GM23338 (cell line): ENCODE measurements at regions not wholly inside any gene's neighbourhood (a gene's known extent, or its start where the extent isn't known, plus 50 kb on each side); places are given as distances from the start of the nearest gene placed in this dataset.

ENCODE experiments used
- ATAC-seq: fragments of 200-7000 bp; cut with Tn5 transposase; 3 replicates; pipeline ENCODE4 v1.9.1; 2020
- DNase-seq: peaks from one replicate; pipeline ENCODE4 v3.0.0-alpha.2; 2015; ENCODE audit warnings: low spot score
- H2AFZ ChIP-seq: fragments of 200-600 bp; sonication (generic); 2 replicates; pipeline ENCODE4 v1.8.0; 2016; ENCODE audit warnings: antibody characterized with exemption, mild to moderate bottlenecking, moderate library complexity
- H3F3A ChIP-seq: fragments of 200-600 bp; sonication (generic); replicated peaks from 2 replicates; pipeline ENCODE4 v1.8.0; 2017; ENCODE audit warnings: antibody characterized with exemption, mixed run types, low read depth
- H3K27ac ChIP-seq: fragments of 200-600 bp; sonication (generic); 2 replicates; pipeline ENCODE4 v1.6.1; 2016; ENCODE audit warnings: low read depth
- H3K27me3 ChIP-seq: fragments of 200-600 bp; sonication (generic); 2 replicates; pipeline ENCODE4 v1.8.0; 2016; ENCODE audit warnings: mild to moderate bottlenecking, mixed run types, moderate library complexity; ENCODE audit not compliant: insufficient read depth
- H3K36me3 ChIP-seq: fragments of 200-600 bp; sonication (generic); 2 replicates; pipeline ENCODE4 v1.8.0; 2016; ENCODE audit warnings: mild to moderate bottlenecking; ENCODE audit not compliant: insufficient read depth
- H3K4me1 ChIP-seq: fragments of 200-600 bp; sonication (generic); 2 replicates; pipeline ENCODE4 v1.8.0; 2016; ENCODE audit warnings: mild to moderate bottlenecking, moderate library complexity; ENCODE audit not compliant: insufficient read depth
- H3K4me2 ChIP-seq: fragments of 200-600 bp; sonication (generic); 2 replicates; pipeline ENCODE4 v1.7.1; 2017; ENCODE audit warnings: mixed run types
- H3K4me3 ChIP-seq: fragments of 200-600 bp; sonication (generic); 2 replicates; pipeline ENCODE4 v1.6.1; 2016; ENCODE audit warnings: mixed run types
- H3K79me2 ChIP-seq: fragments of 200-600 bp; sonication (generic); replicated peaks from 2 replicates; pipeline ENCODE4 v1.8.0; 2017; ENCODE audit warnings: mild to moderate bottlenecking; ENCODE audit not compliant: insufficient read depth
- H3K9me2 ChIP-seq: fragments of 200-600 bp; sonication (generic); 2 replicates; pipeline ENCODE4 v1.8.0; 2017; ENCODE audit not compliant: insufficient read depth
- H4K20me1 ChIP-seq: fragments of 200-600 bp; sonication (generic); replicated peaks from 2 replicates; pipeline ENCODE4 v1.8.0; 2017; ENCODE audit warnings: mild to moderate bottlenecking; ENCODE audit not compliant: insufficient read depth
- H3K27ac Mint-ChIP-seq: 2 replicates; pipeline ENCODE4 v1.8.0; 2020; ENCODE audit warnings: inconsistent platforms, mild to moderate bottlenecking, moderate library complexity, mixed read lengths
- H3K27me3 Mint-ChIP-seq: 3 replicates; pipeline ENCODE4 v1.8.0; 2022; ENCODE audit warnings: low read depth, mild to moderate bottlenecking, moderate library complexity, mixed read lengths, inconsistent platforms; ENCODE audit not compliant: insufficient read depth, poor library complexity
- H3K36me3 Mint-ChIP-seq: 3 replicates; pipeline ENCODE4 v1.8.0; 2021; ENCODE audit warnings: low read depth, mild to moderate bottlenecking, inconsistent platforms, moderate library complexity, mixed read lengths
- H3K4me1 Mint-ChIP-seq: 3 replicates; pipeline ENCODE4 v1.8.0; 2020; ENCODE audit warnings: mild to moderate bottlenecking, inconsistent platforms, mixed read lengths
- H3K4me3 Mint-ChIP-seq: 3 replicates; pipeline ENCODE4 v1.8.0; 2021; ENCODE audit warnings: moderate library complexity, mild to moderate bottlenecking, inconsistent platforms, mixed read lengths
- H3K9me3 Mint-ChIP-seq: 3 replicates; pipeline ENCODE4 v1.8.0; 2020; ENCODE audit warnings: moderate library complexity, mild to moderate bottlenecking, inconsistent platforms, mixed read lengths
- CTCF ChIP-seq, 2 experiments: fragments of 200-600 bp in 1 of 2; sonication (generic) in 1 of 2; conservative IDR thresholded peaks; 2 replicates each; pipeline versions ENCODE4 v1.5.1 to v1.6.1; 2016 to 2017; ENCODE audit warnings: antibody characterized with exemption in 2 of 2, low read depth in 2 of 2, mild to moderate bottlenecking in 2 of 2, moderate library complexity in 1 of 2
- EZH2phosphoT487 ChIP-seq: fragments of 200-600 bp; sonication (generic); IDR thresholded peaks from one replicate; pipeline ENCODE4 v1.8.1; 2018; ENCODE audit warnings: antibody characterized with exemption; ENCODE audit not compliant: unreplicated experiment
- REST ChIP-seq: IDR thresholded peaks from one replicate; pipeline ENCODE4 v1.6.1; 2018; ENCODE audit warnings: antibody characterized with exemption; ENCODE audit not compliant: unreplicated experiment
- ZNF462 ChIP-seq: fragments of 250-450 bp; sonication (Bioruptor Pico); IDR thresholded peaks from 2 replicates; pipeline ENCODE4 v1.5.0; 2020; ENCODE audit warnings: mild to moderate bottlenecking, moderate library complexity

- Mint-ChIP-seq H3K4me3 (no peak overlapping the region), H3K27me3 (no peaks in the 10 kb centered on the region), H3K9me3 (peaks cover 7% of the 10 kb centered on the region; the same call in 2 of the 3 replicates), H3K4me1 (no peaks in the 10 kb centered on the region), H3K27ac (no peak overlapping the region), H3K36me3 (no peaks in the 10 kb centered on the region)
- ATAC-seq: peak; percentile 78
- Histone ChIP-seq H3K27me3 (no peaks in the 10 kb centered on the region), H3F3A (no peaks in the 10 kb centered on the region), H2AFZ (no peak overlapping the region), H3K4me1 (no peaks in the 10 kb centered on the region), H3K36me3 (no peaks in the 10 kb centered on the region), H4K20me1 (no peaks in the 10 kb centered on the region), H3K4me2 (no peak overlapping the region), H3K27ac (no peak overlapping the region), H3K9me2 (0 out of 2 replicates have a peak, but pooled peaks cover 2% of the 10 kb centered on the region), H3K79me2 (no peaks in the 10 kb centered on the region), H3K4me3 (no peak overlapping the region)
- peak; percentile 78 for DNase-seq
- TF ChIP-seq ZNF462 (CRISPR knock-in tag) (no peak), CTCF (conservative IDR thresholded peaks at IDR 0.05; ENCODE audit: low read depth in 2 of 2) (peak; percentile 67 to 81), REST (no peak), EZH2phosphoT487 (no peak)
Measured at GRCh38 chr5:165029099-165029870, 1523.9 kb downstream of the MAT2B start.
